ENCODE measurements at regions not wholly inside any gene's neighbourhood (a gene's known extent, or its start where the extent isn't known, plus 50 kb on each side); places are given as distances from the start of the nearest gene placed in this dataset.

DNA sequence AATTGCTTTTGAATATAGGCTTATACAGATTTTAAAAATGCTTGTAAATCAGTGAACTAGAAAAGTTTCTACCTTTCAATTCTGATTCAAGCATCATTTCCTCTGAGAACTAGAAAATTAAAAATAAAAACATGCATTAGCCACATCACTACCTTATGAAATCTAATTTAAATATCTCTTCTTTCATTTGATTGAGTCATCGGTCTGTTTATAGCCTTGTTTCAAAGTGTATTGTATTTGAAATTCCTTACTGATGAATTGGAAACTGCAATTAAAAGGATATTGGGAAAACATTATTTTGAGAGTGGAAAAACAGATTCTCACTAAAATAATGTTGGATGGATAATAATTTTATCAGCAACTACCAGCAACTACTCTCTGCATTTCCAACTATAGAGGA is 717.7 kb upstream of the FAM98A start:
- H2AFZ ChIP-seq (ENCODE audit: low read length): no peak overlapping the region
- no peak overlapping the region for H3K4me2 ChIP-seq (ENCODE audit: low read depth, low read length, poor library complexity, severe bottlenecking)
- no peaks in the 10 kb centered on the region for H3K36me3 ChIP-seq (ENCODE audit: insufficient read depth, low read length)
- H3K9ac ChIP-seq (ENCODE audit: low read depth, low read length, poor library complexity, severe bottlenecking): no peak overlapping the region
- H3F3A ChIP-seq (ENCODE audit: low read depth): no peaks in the 10 kb centered on the region
- H3K9me2 ChIP-seq (replicated peaks; ENCODE audit: low read depth, low read length): no peaks in the 10 kb centered on the region
- TF ChIP-seq, protein P1, sequence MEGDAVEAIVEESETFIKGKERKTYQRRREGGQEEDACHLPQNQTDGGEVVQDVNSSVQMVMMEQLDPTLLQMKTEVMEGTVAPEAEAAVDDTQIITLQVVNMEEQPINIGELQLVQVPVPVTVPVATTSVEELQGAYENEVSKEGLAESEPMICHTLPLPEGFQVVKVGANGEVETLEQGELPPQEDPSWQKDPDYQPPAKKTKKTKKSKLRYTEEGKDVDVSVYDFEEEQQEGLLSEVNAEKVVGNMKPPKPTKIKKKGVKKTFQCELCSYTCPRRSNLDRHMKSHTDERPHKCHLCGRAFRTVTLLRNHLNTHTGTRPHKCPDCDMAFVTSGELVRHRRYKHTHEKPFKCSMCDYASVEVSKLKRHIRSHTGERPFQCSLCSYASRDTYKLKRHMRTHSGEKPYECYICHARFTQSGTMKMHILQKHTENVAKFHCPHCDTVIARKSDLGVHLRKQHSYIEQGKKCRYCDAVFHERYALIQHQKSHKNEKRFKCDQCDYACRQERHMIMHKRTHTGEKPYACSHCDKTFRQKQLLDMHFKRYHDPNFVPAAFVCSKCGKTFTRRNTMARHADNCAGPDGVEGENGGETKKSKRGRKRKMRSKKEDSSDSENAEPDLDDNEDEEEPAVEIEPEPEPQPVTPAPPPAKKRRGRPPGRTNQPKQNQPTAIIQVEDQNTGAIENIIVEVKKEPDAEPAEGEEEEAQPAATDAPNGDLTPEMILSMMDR (conservative IDR thresholded peaks at IDR 0.05; ENCODE audit: low read length): no peak
- TF ChIP-seq EZH2phosphoT487 (IDR thresholded peaks at IDR 0.05; ENCODE audit: borderline replicate concordance): no peak
- no peak overlapping the region for H3K4me3 ChIP-seq (ENCODE audit: low read length, poor library complexity, severe bottlenecking)
- H4K20me1 ChIP-seq (ENCODE audit: insufficient read depth, low read length, poor library complexity, severe bottlenecking): no peaks in the 10 kb centered on the region
- no peaks in the 10 kb centered on the region for H3K4me1 ChIP-seq (ENCODE audit: insufficient read depth, low read length, poor library complexity, severe bottlenecking)
- no peaks in the 10 kb centered on the region for H3K9me3 ChIP-seq (ENCODE audit: insufficient read depth, low read depth, low read length)
- no peaks in the 10 kb centered on the region for H3K79me2 ChIP-seq (ENCODE audit: insufficient read depth, low read length)
- H3K27me3 ChIP-seq (ENCODE audit: insufficient read depth, low read length, poor library complexity, severe bottlenecking): no peaks in the 10 kb centered on the region

DNA sequence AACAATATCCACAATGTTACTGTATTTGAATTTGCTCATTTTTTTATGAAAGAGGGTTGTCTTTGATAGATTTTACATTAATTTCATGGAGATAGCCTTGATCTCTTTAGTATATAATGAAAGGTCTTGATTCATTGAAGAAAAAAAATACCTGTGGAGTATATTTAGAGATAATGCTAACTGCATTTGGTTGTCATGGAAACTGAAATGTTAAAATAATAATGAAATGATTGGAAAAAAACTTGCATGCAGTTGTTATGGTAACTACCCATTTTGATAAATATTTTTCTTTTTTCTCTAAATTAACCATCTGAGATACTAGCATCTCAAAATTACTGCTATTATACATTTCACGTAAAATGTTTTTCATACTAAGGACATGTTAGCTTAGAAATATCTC is 712.7 kb upstream of the FAM98A start:
- Histone ChIP-seq H3K79me2 (ENCODE audit: insufficient read depth, low read length) (no peaks in the 10 kb centered on the region), H3K9me3 (ENCODE audit: insufficient read depth, low read depth, low read length) (no peaks in the 10 kb centered on the region; the same call in 1 of the 2 replicates), H3K4me2 (ENCODE audit: low read depth, low read length, poor library complexity, severe bottlenecking) (no peak overlapping the region), H2AFZ (ENCODE audit: low read length) (no peak overlapping the region), H4K20me1 (ENCODE audit: insufficient read depth, low read length, poor library complexity, severe bottlenecking) (no peaks in the 10 kb centered on the region), H3K27me3 (ENCODE audit: insufficient read depth, low read length, poor library complexity, severe bottlenecking) (no peaks in the 10 kb centered on the region), H3K9me2 (replicated peaks; ENCODE audit: low read depth, low read length) (no peaks in the 10 kb centered on the region), H3K4me1 (ENCODE audit: insufficient read depth, low read length, poor library complexity, severe bottlenecking) (no peaks in the 10 kb centered on the region), H3K4me3 (ENCODE audit: low read length, poor library complexity, severe bottlenecking) (no peak overlapping the region), H3K9ac (ENCODE audit: low read depth, low read length, poor library complexity, severe bottlenecking) (no peak overlapping the region), H3K36me3 (ENCODE audit: insufficient read depth, low read length) (no peaks in the 10 kb centered on the region), H3F3A (ENCODE audit: low read depth) (no peaks in the 10 kb centered on the region)
- TF ChIP-seq EZH2phosphoT487 (IDR thresholded peaks at IDR 0.05; ENCODE audit: borderline replicate concordance): no peak
- TF ChIP-seq, protein P1 (conservative IDR thresholded peaks at IDR 0.05; ENCODE audit: low read length): no peak

GRCh38 chr2:34308140-34308539 is 709.0 kb upstream of the FAM98A start:
- no peak for TF ChIP-seq EZH2phosphoT487 (IDR thresholded peaks at IDR 0.05; ENCODE audit: borderline replicate concordance)
- TF ChIP-seq, protein P1 (conservative IDR thresholded peaks at IDR 0.05; ENCODE audit: low read length): no peak
- no peak overlapping the region for H2AFZ ChIP-seq (ENCODE audit: low read length)
- H3K4me2 ChIP-seq (ENCODE audit: low read depth, low read length, poor library complexity, severe bottlenecking): no peak overlapping the region
- no peaks in the 10 kb centered on the region for H3K9me2 ChIP-seq (replicated peaks; ENCODE audit: low read depth, low read length)
- H3K27me3 ChIP-seq (ENCODE audit: insufficient read depth, low read length, poor library complexity, severe bottlenecking): no peaks in the 10 kb centered on the region
- H3K9ac ChIP-seq (ENCODE audit: low read depth, low read length, poor library complexity, severe bottlenecking): no peak overlapping the region
- H3K4me3 ChIP-seq (ENCODE audit: low read length, poor library complexity, severe bottlenecking): no peak overlapping the region
- no peaks in the 10 kb centered on the region for H3F3A ChIP-seq (ENCODE audit: low read depth)
- H3K79me2 ChIP-seq (ENCODE audit: insufficient read depth, low read length): no peaks in the 10 kb centered on the region
- H3K9me3 ChIP-seq (ENCODE audit: insufficient read depth, low read depth, low read length): no peaks in the 10 kb centered on the region; the same call in 1 of the 2 replicates
- no peaks in the 10 kb centered on the region for H4K20me1 ChIP-seq (ENCODE audit: insufficient read depth, low read length, poor library complexity, severe bottlenecking)
- H3K36me3 ChIP-seq (ENCODE audit: insufficient read depth, low read length): no peaks in the 10 kb centered on the region
- H3K4me1 ChIP-seq (ENCODE audit: insufficient read depth, low read length, poor library complexity, severe bottlenecking): no peaks in the 10 kb centered on the region
